Loucy (cell line): ENCODE measurements at regions not wholly inside any gene's neighbourhood (a gene's known extent, or its start where the extent isn't known, plus 50 kb on each side); places are given as distances from the start of the nearest gene placed in this dataset.

Experiments used
- H2AFZ ChIP-seq: fragments of 200-600 bp; sonication (generic); 2 replicates; pipeline ENCODE4 v1.6.0; 2016; ENCODE audit warnings: antibody characterized with exemption, mild to moderate bottlenecking, low read length, moderate library complexity
- H3F3A ChIP-seq: fragments of 200-600 bp; 2 replicates; pipeline ENCODE4 v1.6.0; 2016; ENCODE audit warnings: antibody characterized with exemption, low read depth, mild to moderate bottlenecking
- H3K27me3 ChIP-seq: fragments of 200-600 bp; sonication (generic); 2 replicates; pipeline ENCODE4 v1.6.1; 2014; ENCODE audit warnings: low read length, mild to moderate bottlenecking; ENCODE audit not compliant: insufficient read depth, poor library complexity, severe bottlenecking
- H3K36me3 ChIP-seq: fragments of 200-600 bp; sonication (generic); 2 replicates; pipeline ENCODE4 v1.6.1; 2016; ENCODE audit warnings: low read length; ENCODE audit not compliant: insufficient read depth
- H3K4me1 ChIP-seq: fragments of 200-600 bp; sonication (generic); 2 replicates; pipeline ENCODE4 v1.5.1; 2014; ENCODE audit warnings: low read length, mild to moderate bottlenecking; ENCODE audit not compliant: insufficient read depth, poor library complexity, severe bottlenecking
- H3K4me2 ChIP-seq: fragments of 200-600 bp; sonication (generic); 2 replicates; pipeline ENCODE4 v1.6.0; 2014; ENCODE audit warnings: antibody characterized with exemption, low read length, low read depth, mild to moderate bottlenecking; ENCODE audit not compliant: poor library complexity, severe bottlenecking
- H3K4me3 ChIP-seq: fragments of 200-600 bp; sonication (generic); 2 replicates; pipeline ENCODE4 v1.5.1; 2014; ENCODE audit warnings: low read length, mild to moderate bottlenecking, mixed read lengths; ENCODE audit not compliant: poor library complexity, severe bottlenecking
- H3K79me2 ChIP-seq: fragments of 200-600 bp; sonication (generic); 2 replicates; pipeline ENCODE4 v1.6.1; 2014; ENCODE audit warnings: low read length; ENCODE audit not compliant: insufficient read depth
- H3K9ac ChIP-seq: fragments of 200-600 bp; sonication (generic); 2 replicates; pipeline ENCODE4 v1.6.0; 2014; ENCODE audit warnings: mild to moderate bottlenecking, low read depth, low read length, moderate library complexity; ENCODE audit not compliant: poor library complexity, severe bottlenecking
- H3K9me2 ChIP-seq: fragments of 200-600 bp; sonication (generic); replicated peaks from 2 replicates; pipeline ENCODE4 v1.6.1; 2016; ENCODE audit warnings: low read depth, low read length, mixed read lengths
- H3K9me3 ChIP-seq: fragments of 200-600 bp; sonication (generic); 2 replicates; pipeline ENCODE4 v1.6.1; 2014; ENCODE audit warnings: mild to moderate bottlenecking, antibody characterized with exemption, low read length, low read depth; ENCODE audit not compliant: insufficient read depth
- H4K20me1 ChIP-seq: fragments of 200-600 bp; sonication (generic); 2 replicates; pipeline ENCODE4 v1.6.0; 2014; ENCODE audit warnings: antibody characterized with exemption, low read length, mild to moderate bottlenecking; ENCODE audit not compliant: insufficient read depth, poor library complexity, severe bottlenecking
- CTCF ChIP-seq: fragments of 200-600 bp; sonication (generic); conservative IDR thresholded peaks from 2 replicates; pipeline ENCODE4 v1.5.1; 2014; ENCODE audit warnings: mild to moderate bottlenecking, antibody characterized with exemption, low read length
- EZH2phosphoT487 ChIP-seq: fragments of 200-600 bp; IDR thresholded peaks from 2 replicates; pipeline ENCODE4 v1.6.1; 2018; ENCODE audit warnings: antibody characterized with exemption, mild to moderate bottlenecking, moderate library complexity, borderline replicate concordance

DNA sequence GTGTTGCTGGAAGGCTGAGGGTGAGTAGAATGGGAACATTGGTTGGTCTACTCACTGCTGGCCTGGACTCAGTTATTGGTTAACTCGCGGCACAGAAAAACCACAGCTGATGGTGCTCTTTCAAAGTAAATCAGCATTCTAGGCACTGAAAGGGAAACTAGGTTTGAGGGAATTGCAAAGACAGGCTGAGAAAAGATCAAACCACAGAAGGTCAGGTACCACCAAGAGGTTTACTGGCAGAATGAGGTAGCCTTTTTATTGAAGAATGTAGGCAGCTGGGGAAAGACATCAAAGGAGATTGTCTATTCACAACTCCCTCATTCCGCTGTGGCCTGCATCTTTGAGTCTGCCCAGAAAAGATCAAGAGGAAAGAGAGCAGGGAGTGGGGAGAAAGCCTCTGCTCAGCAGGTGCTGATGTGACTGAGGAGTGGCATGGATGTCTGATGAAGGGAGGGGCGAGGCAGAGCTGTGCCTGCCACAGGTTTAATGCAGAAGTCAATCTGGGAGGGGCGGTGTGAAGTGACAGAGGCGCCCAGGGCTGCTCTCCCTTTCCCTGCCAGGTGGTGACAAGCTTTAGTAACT, 255.5 kb downstream of the MAN2A1 start:
- Histone ChIP-seq H2AFZ (no peak overlapping the region), H3K9ac (no peak overlapping the region), H3K4me3 (no peak overlapping the region), H3K79me2 (no peaks in the 10 kb centered on the region), H3F3A (no peaks in the 10 kb centered on the region), H3K9me3 (no peaks in the 10 kb centered on the region), H3K4me1 (peaks cover 8% of the 10 kb centered on the region), H3K4me2 (peak overlapping the region; percentile 31), H3K9me2 (no peaks in the 10 kb centered on the region), H3K36me3 (no peaks in the 10 kb centered on the region), H3K27me3 (no peaks in the 10 kb centered on the region), H4K20me1 (no peaks in the 10 kb centered on the region)
- TF ChIP-seq CTCF (no peak), EZH2phosphoT487 (no peak)

- no peak overlapping the region for H3K9ac ChIP-seq
- no peak overlapping the region for H2AFZ ChIP-seq
- H3K27me3 ChIP-seq = no peaks in the 10 kb centered on the region
- TF ChIP-seq CTCF (no peak), EZH2phosphoT487 (no peak)
- no peaks in the 10 kb centered on the region for H3F3A ChIP-seq
- H3K36me3 ChIP-seq = no peaks in the 10 kb centered on the region
- peak overlapping the region; percentile 31 for H3K4me2 ChIP-seq
- H3K79me2 ChIP-seq = no peaks in the 10 kb centered on the region
- no peaks in the 10 kb centered on the region for H3K9me3 ChIP-seq
- no peaks in the 10 kb centered on the region for H4K20me1 ChIP-seq
- no peaks in the 10 kb centered on the region for H3K9me2 ChIP-seq
- peaks cover 8% of the 10 kb centered on the region for H3K4me1 ChIP-seq
- no peak overlapping the region for H3K4me3 ChIP-seq
These were observed 256.2 kb downstream of the MAN2A1 start for GRCh38 chr5:109945723-109946480.

DNA sequence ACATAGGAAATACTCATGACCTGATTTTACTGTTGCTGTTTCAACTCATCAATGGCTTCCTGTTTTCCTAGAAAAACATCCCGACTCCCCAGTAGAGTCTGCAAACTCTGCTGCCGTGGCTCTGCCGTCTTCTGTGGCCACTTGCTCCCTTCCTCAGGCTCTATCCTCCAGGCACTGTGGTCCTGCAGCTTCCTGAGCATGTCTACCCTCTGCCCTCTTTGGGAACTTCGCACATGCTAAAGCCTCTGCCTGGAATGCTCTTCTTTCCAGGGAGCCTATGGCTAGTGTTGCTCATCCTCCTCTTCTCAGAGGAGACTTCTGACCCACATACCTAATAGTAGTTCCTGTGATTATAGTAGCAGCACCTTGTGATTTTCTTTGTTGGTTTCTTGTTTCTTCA, 256.9 kb downstream of the MAN2A1 start:
- TF ChIP-seq EZH2phosphoT487 (no peak), CTCF (no peak)
- no peaks in the 10 kb centered on the region for H4K20me1 ChIP-seq
- no peaks in the 10 kb centered on the region for H3K79me2 ChIP-seq
- H3K9me3 ChIP-seq = no peaks in the 10 kb centered on the region
- no peak overlapping the region for H3K4me2 ChIP-seq
- H3K4me3 ChIP-seq = no peak overlapping the region
- no peak overlapping the region for H2AFZ ChIP-seq
- H3F3A ChIP-seq = no peaks in the 10 kb centered on the region
- H3K9me2 ChIP-seq = no peaks in the 10 kb centered on the region
- H3K4me1 ChIP-seq = peaks cover 8% of the 10 kb centered on the region
- H3K36me3 ChIP-seq = no peaks in the 10 kb centered on the region
- no peaks in the 10 kb centered on the region for H3K27me3 ChIP-seq
- H3K9ac ChIP-seq = no peak overlapping the region
